Heart left ventricle (tissue), 16 donors: ENCODE measurements at regions not wholly inside any gene's neighbourhood (a gene's known extent, or its start where the extent isn't known, plus 50 kb on each side); places are given as distances from the start of the nearest gene placed in this dataset.

Experiments used
- ATAC-seq, 4 donors: fragments of 200-7000 bp; cut with Tn5 transposase; one replicate each; pipeline ENCODE4 v1.9.1; 2020 to 2022; ENCODE audit warnings: moderate library complexity in 4 of 4, mild to moderate bottlenecking in 3 of 4, moderate number of reproducible peaks in 1 of 4
- DNase-seq, 5 donors: peaks; one replicate each; pipeline ENCODE4 v3.0.0-alpha.2; 2020
- H3K27ac ChIP-seq, 12 donors: fragments of 200-600 bp; sonication (generic) in 4 of 12; one replicate each; pipeline versions ENCODE4 v1.5.0 to v1.8.0; 2016 to 2022; ENCODE audit warnings: mild to moderate bottlenecking in 2 of 12
- H3K27me3 ChIP-seq, 9 donors: fragments of 200-600 bp; sonication (generic) in 2 of 9; one replicate each; pipeline versions ENCODE4 v1.5.1 to v1.8.0; 2016 to 2022; ENCODE audit warnings: mild to moderate bottlenecking in 3 of 9
- H3K36me3 ChIP-seq, 9 donors: fragments of 200-600 bp; sonication (generic) in 2 of 9; one replicate each; pipeline versions ENCODE4 v1.5.0 to v1.8.0; 2018 to 2022; ENCODE audit warnings: mild to moderate bottlenecking in 2 of 9
- H3K4me1 ChIP-seq, 12 donors: fragments of 200-600 bp; sonication (generic) in 4 of 12; one replicate each; pipeline versions ENCODE4 v1.5.0 to v1.8.0; 2016 to 2022; ENCODE audit warnings: mild to moderate bottlenecking in 3 of 12
- H3K4me3 ChIP-seq, 12 donors: fragments of 200-600 bp; sonication (generic) in 4 of 12; one replicate each; pipeline versions ENCODE4 v1.5.0 to v1.8.0; 2017 to 2022; ENCODE audit warnings: mild to moderate bottlenecking in 9 of 12, moderate library complexity in 4 of 12
- H3K9me3 ChIP-seq, 12 donors: fragments of 200-600 bp; sonication (generic) in 4 of 12; one replicate each; pipeline versions ENCODE4 v1.5.0 to v1.8.0; 2016 to 2022; ENCODE audit warnings: mild to moderate bottlenecking in 1 of 12
- CTCF ChIP-seq, 12 donors: fragments of 200-600 bp; sonication (generic) in 4 of 12; IDR thresholded peaks; one replicate each; pipeline versions ENCODE4 v1.5.0 to v1.8.0; 2018 to 2022; ENCODE audit warnings: antibody characterized with exemption in 12 of 12, mild to moderate bottlenecking in 5 of 12
- POLR2A ChIP-seq, 2 donors: fragments of 450-650 bp; IDR thresholded peaks; one replicate each; pipeline ENCODE4 v1.6.1; 2017; ENCODE audit warnings: antibody characterized with exemption in 2 of 2, mild to moderate bottlenecking in 2 of 2, moderate library complexity in 2 of 2
- WGBS, 4 donors: extraction: QIAGEN DNeasy Blood & Tissue Kit in 2 of 4; methylation state at CpG; one replicate each; pipeline versions ENCODE4 v1.1.5 to v1.1.7; 2013 to 2018; 5-methylcytosine and 5-hydroxymethylcytosine counted together
- intact Hi-C, 10 donors: fragments of 100-400 bp; cut with DNase I; formaldehyde crosslinking; loops; one replicate each; pipeline versions ENCODE4 v1.11.1 to v1.14.2; 2022
- donor health status: ischemic (EF 13 %, LVEDD 7.1; RV severe dilation, severe dysfunction).
- donor health status: healthy with polysubstance abuse.
- donor health status: DM: no; HTN: yes; CAD: no.
- donor health status: DM: no; HTN: no; CAD: no.
- donor health status: ischemic (EF 25% LVEDD 6.9; RV normal size, moderate dysfunction).
- donor health status: ischemic (EF 25% LVEDD 5.7; RV mildly dilated, moderate dysfunction).
- donor health status: healthy.
- donor health status: DM: yes; HTN: yes; CAD: no.
- donor health status: ischemic (EF 35%, LVEDD 5.7; RV mildly dilated, moderate dysfunction).
- donor health status: nonischemic (EF 11% LVEDD 7.7; RV severe dilation, severe dysfunction).
- donor health status: DM: yes; HTN: yes; CAD: no.
- donor health status: PGD.
- donor health status: ischemic (EF 29% LVEDD 5.4; RV normal size, mild dysfunction).
- donor health status: nonischemic (EF 23%, LVEDD 6.1; RV moderate dilation, normal function).

- intact Hi-C loops = loop anchor here in 2 of 10 donors (10.0 kb wide), 2 partner anchors 200 to 230 kb away; no protein-coding TSS in a partner anchor
- H3K4me1 ChIP-seq = peaks cover 0 to 5% (median 0%) of the 10 kb centered on the region in 12 donors
- no peaks in the 10 kb centered on the region for H3K9me3 ChIP-seq
- H3K27me3 ChIP-seq = peaks cover 0 to 17% (median 0%) of the 10 kb centered on the region in 9 donors
- no peak for DNase-seq
- 64 to 87% (median 76%) methylated on average over 3 of the region's 3 CpGs for WGBS, 4 donors
- TF ChIP-seq POLR2A (IDR thresholded peaks at IDR 0.05) = no peak
- no peak for TF ChIP-seq CTCF (IDR thresholded peaks at IDR 0.05)
- no peak overlapping the region for H3K4me3 ChIP-seq
- no peak for ATAC-seq
- H3K27ac ChIP-seq = no peak overlapping the region
- H3K36me3 ChIP-seq = no peaks in the 10 kb centered on the region
These were observed 324.1 kb upstream of the DIPK2B start for GRCh38 chrX:45524805-45525204.

DNA sequence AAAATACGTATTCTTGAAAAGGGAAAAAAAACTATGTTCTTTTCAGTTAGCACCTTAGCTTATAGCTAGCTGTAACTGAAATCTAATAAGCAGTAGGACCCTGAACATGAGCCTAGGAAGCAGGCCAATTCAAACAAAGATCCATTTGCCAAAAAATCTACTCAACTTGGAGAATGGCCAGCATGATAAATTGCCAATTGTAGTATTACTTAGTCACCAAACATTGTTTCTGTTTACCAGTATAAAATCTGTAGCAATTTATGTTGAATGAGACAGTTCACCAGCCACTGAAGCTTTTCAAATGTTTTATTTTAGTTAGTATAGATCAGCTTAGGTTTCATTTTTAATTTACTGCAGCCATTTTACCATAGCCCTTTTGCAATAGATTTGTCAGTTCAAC lies 323.6 kb upstream of the DIPK2B start:
- ATAC-seq (no peak), DNase-seq (no peak)
- no peaks in the 10 kb centered on the region for H3K36me3 ChIP-seq
- H3K27me3 ChIP-seq = peaks cover 0 to 12% (median 0%) of the 10 kb centered on the region in 9 donors
- intact Hi-C loops = loop anchor here in 2 of 10 donors (10.0 kb wide), 2 partner anchors 199 to 231 kb away; no protein-coding TSS in a partner anchor
- no peak for TF ChIP-seq POLR2A (IDR thresholded peaks at IDR 0.05)
- TF ChIP-seq CTCF (IDR thresholded peaks at IDR 0.05) = no peak
- peaks cover 0 to 5% (median 0%) of the 10 kb centered on the region in 12 donors for H3K4me1 ChIP-seq
- no peak overlapping the region for H3K4me3 ChIP-seq
- no peak overlapping the region for H3K27ac ChIP-seq
- WGBS, 4 donors = 82 to 94% (median 89%) methylated on average over 1 of the region's 1 CpG
- no peaks in the 10 kb centered on the region for H3K9me3 ChIP-seq

DNA sequence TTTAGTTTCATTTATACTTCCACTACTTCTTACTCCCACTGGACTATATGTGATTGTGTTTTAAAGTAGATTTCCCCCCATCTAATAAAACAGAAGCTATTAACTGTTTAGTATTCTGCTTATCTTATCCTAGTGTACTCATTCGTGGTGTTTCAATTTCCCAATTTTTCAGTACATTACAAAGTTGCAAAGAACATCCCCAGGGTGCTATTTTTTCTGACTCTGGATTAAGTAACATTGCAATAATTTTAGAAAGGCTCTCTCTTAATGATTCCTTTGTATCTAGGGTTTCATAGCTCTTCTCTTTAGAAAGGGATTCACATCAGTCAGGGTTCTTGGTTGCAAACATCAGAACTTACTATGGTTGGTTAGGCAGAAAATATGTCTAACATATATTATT lies 317.9 kb upstream of the DIPK2B start:
- peaks cover 0 to 8% (median 0%) of the 10 kb centered on the region in 12 donors for H3K4me1 ChIP-seq
- no peaks in the 10 kb centered on the region for H3K9me3 ChIP-seq
- no peak overlapping the region for H3K27ac ChIP-seq
- no peak for DNase-seq
- intact Hi-C loops = loop anchor here (5.0 to 10.0 kb wide), 11 partner anchors 194 to 889 kb away; no protein-coding TSS in a partner anchor
- no peak for ATAC-seq
- WGBS, 4 donors = 20 to 59% (median 48%) methylated on average over 1 of the region's 1 CpG
- H3K4me3 ChIP-seq = no peak overlapping the region
- peaks cover 0 to 27% (median 0%) of the 10 kb centered on the region in 9 donors for H3K27me3 ChIP-seq
- H3K36me3 ChIP-seq = no peaks in the 10 kb centered on the region
- TF ChIP-seq CTCF (IDR thresholded peaks at IDR 0.05) (no peak), POLR2A (IDR thresholded peaks at IDR 0.05) (no peak)

GRCh38 chrX:45517090-45517973 lies 316.7 kb upstream of the DIPK2B start:
- no peak overlapping the region for H3K4me3 ChIP-seq
- TF ChIP-seq POLR2A (IDR thresholded peaks at IDR 0.05) (no peak), CTCF (IDR thresholded peaks at IDR 0.05) (no peak)
- 51 to 64% (median 57%) methylated on average over 5 of the region's 5 CpGs for WGBS, 4 donors
- H3K36me3 ChIP-seq = no peaks in the 10 kb centered on the region
- H3K9me3 ChIP-seq = no peaks in the 10 kb centered on the region
- peak in 1 of 4 donors; percentile 50 for ATAC-seq
- H3K4me1 ChIP-seq = peaks cover 0 to 8% (median 0%) of the 10 kb centered on the region in 12 donors
- intact Hi-C loops = loop anchor here (2.0 to 10.0 kb wide), 12 partner anchors 193 to 890 kb away; no protein-coding TSS in a partner anchor
- H3K27me3 ChIP-seq = peaks cover 0 to 20% (median 0%) of the 10 kb centered on the region in 9 donors
- DNase-seq = no peak
- no peak overlapping the region for H3K27ac ChIP-seq
